Activated CD4-positive, alpha-beta T cell treated with anti-CD3 and anti-CD28 coated beads, Interleukin-2, amount 10 ng/mL, durations not matched to agents 7 days and 5 days (primary cell): ENCODE measurements at regions not wholly inside any gene's neighbourhood (a gene's known extent, or its start where the extent isn't known, plus 50 kb on each side); places are given as distances from the start of the nearest gene placed in this dataset.

ENCODE experiments used
- CTCF ChIA-PET: fragments of 350-600 bp; sonication (Branson Sonifier 250); formaldehyde crosslinking; loops from one replicate; lab custom pipeline; 2021; ENCODE audit warnings: antibody characterized with exemption; lab: Charles Lee
- POLR2A ChIA-PET: fragments of 350-600 bp; sonication (Branson Sonifier 250); formaldehyde crosslinking; loops from one replicate; lab custom pipeline; 2021; ENCODE audit warnings: antibody characterized with exemption; lab: Charles Lee
- DNase-seq: peaks from one replicate; pipeline ENCODE4 v3.0.0-alpha.2; 2020
- H3K27ac Mint-ChIP-seq: one replicate; pipeline ENCODE4 v1.8.0; 2021; ENCODE audit warnings: mild to moderate bottlenecking, moderate library complexity, mixed read lengths
- H3K27me3 Mint-ChIP-seq: one replicate; pipeline ENCODE4 v1.8.0; 2021; ENCODE audit warnings: mixed read lengths
- H3K36me3 Mint-ChIP-seq: one replicate; pipeline ENCODE4 v1.8.0; 2021; ENCODE audit warnings: low read depth, mixed read lengths
- H3K4me1 Mint-ChIP-seq: one replicate; pipeline ENCODE4 v1.8.0; 2021; ENCODE audit warnings: mixed read lengths
- H3K4me3 Mint-ChIP-seq: one replicate; pipeline ENCODE4 v1.8.0; 2021; ENCODE audit warnings: mild to moderate bottlenecking, moderate library complexity, mixed read lengths
- H3K9me3 Mint-ChIP-seq: one replicate; pipeline ENCODE4 v1.8.0; 2021; ENCODE audit warnings: mixed read lengths

DNA sequence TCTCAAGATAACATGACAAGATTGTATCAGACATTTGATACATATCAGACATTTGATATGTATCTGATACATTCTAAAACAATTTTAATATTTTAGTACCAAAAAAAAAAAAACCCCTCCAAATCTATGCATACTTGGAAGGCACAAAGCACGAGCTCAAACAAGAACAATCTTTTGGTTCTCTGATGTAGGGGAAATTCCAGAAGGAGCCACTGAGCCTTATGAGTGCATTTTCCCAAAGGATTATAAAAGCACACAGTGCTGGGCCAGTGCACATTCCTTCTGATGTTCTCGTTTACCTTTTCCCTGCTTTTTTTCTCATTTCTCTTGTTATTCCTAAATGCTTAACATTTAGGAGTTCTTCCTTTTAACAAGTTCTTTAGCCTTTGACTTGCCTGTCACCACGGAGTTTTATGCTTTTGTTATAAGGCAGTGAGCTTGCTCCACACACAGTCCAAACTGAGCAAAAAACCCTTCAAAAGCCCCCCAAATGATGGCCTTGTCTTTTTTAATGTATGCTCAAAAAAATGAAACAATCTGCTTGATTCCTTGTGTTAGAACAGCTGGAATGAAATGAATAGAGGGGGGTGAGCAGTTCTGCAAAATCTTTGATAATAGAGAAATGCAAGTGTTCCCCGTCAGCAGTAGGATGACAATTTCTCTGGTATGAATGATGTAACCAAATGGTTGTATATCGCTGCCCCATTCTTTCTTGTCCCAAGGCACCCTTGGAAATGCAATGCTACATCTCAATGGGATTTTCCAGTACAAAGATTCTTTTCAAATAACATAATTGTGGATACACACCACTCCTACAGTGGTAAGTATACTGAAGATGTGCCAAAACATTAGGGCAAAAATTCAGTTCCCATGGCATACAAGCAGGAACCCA is 597.2 kb upstream of the ZEB2 start:
- POLR2A ChIA-PET = no interaction called here
- Mint-ChIP-seq H3K27ac (no peak overlapping the region), H3K4me3 (no peak overlapping the region), H3K36me3 (no peaks in the 10 kb centered on the region), H3K4me1 (no peaks in the 10 kb centered on the region), H3K27me3 (no peaks in the 10 kb centered on the region), H3K9me3 (no peaks in the 10 kb centered on the region)
- CTCF ChIA-PET = no interaction called here
- DNase-seq = no peak

DNA sequence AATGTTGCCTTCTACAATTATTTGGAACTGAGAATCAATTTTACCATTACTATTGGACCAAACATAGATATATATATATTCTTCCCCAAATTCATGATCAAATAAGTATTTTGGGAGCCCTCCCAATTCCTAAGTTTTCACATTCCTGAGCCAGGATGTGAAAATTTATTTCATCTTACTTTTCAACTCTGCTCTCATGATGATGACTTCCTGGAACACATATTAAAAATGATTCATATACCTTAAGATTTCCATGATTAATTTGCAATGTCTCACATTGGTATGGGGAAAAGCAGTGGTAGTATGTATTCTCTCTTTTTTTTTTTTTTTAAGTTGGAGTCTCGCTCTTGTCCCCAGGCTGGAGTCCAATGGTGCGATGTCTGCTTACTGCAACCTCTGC is 596.1 kb upstream of the ZEB2 start:
- POLR2A ChIA-PET = no interaction called here
- H3K27ac Mint-ChIP-seq = no peak overlapping the region

DNA sequence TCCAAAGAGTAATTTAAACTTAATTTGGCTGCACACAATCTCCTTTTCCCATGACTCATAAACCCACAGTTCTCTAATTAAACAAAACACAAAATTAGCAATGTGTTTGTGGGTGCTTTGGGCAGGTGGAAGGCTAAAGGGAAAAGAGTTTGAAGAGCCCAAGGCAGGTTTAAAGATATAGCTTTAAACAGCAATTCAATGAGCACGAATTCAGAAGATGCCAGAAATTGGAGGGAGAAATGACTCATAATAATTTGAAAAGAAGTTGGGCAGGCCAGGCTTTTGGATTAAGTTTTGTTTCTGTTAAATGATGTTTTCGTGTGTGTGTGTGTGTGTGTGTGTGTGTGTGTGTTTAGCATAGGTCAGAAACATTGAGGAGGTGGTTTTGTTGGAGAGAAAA is 594.8 kb upstream of the ZEB2 start:
- no peak overlapping the region for H3K27ac Mint-ChIP-seq
- H3K27me3 Mint-ChIP-seq = peaks cover 2% of the 10 kb centered on the region
- H3K36me3 Mint-ChIP-seq = no peaks in the 10 kb centered on the region
- H3K9me3 Mint-ChIP-seq = no peaks in the 10 kb centered on the region
- ChIA-PET CTCF (no interaction called here), POLR2A (no interaction called here)
- DNase-seq = no peak
- H3K4me1 Mint-ChIP-seq = no peaks in the 10 kb centered on the region
- H3K4me3 Mint-ChIP-seq = no peak overlapping the region

More for the DNA sequence above, 596.1 kb upstream of the ZEB2 start:
- H3K9me3 Mint-ChIP-seq = no peaks in the 10 kb centered on the region
- H3K27me3 Mint-ChIP-seq = peaks cover 2% of the 10 kb centered on the region
- H3K4me1 Mint-ChIP-seq = no peaks in the 10 kb centered on the region
- no peak overlapping the region for H3K4me3 Mint-ChIP-seq
- CTCF ChIA-PET = no interaction called here
- no peaks in the 10 kb centered on the region for H3K36me3 Mint-ChIP-seq
- no peak for DNase-seq

DNA sequence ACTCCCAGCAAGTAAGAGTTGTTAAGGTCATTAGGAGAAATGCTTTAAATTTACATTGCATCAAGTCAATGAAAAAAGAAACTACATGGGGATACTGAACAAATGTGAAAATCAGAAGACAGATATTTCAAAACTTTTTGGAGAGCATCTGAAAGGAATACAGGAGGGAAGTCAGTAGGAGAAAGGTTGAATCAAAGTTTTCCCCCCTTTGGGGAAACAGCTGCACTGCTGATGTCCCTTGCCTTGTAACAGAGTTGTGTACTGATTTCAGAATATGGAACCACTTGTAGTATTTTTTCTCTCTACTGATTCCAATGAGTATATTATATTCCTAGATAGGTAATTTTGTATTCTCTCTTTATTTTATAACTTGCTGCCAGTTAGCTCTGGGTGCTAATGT is 592.5 kb upstream of the ZEB2 start:
- H3K27ac Mint-ChIP-seq = no peak overlapping the region
- DNase-seq = no peak
- POLR2A ChIA-PET = no interaction called here
- no peaks in the 10 kb centered on the region for H3K9me3 Mint-ChIP-seq
- no peaks in the 10 kb centered on the region for H3K4me1 Mint-ChIP-seq
- no peak overlapping the region for H3K4me3 Mint-ChIP-seq
- no peaks in the 10 kb centered on the region for H3K36me3 Mint-ChIP-seq
- CTCF ChIA-PET = no interaction called here
- H3K27me3 Mint-ChIP-seq = peaks cover 2% of the 10 kb centered on the region

DNA sequence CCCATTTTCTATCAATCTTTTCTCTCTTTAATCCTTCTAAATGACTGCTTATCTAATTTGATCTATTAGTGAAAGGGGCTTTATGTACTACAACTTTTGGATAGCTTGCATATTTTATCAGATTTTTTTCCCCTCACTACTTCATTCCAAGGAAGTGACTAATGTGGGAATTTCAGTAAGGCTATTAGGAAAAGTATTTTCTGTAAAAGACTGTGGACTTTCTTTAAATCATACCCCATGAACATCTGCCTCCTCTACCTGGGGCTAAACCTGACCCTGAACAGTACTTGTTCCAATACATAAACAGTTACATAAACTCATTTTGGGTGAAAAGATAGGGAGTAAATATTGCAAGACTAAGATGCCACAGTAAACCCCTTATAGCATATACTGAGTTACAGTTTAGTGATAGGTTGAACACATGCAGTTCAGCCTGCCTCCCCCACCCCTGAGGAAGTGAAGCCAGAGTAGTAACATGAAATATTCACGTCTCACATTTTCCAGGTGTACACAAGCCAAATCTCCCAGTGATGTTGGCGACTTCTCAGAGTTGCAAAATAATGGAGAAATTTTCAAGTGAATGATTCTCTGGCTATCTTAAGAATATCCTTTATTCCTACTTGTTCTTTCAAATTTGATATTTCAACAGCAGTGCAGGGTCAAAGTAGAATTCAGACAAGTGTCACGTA is 590.9 kb upstream of the ZEB2 start:
- Mint-ChIP-seq H3K9me3 (no peaks in the 10 kb centered on the region), H3K27me3 (peaks cover 2% of the 10 kb centered on the region), H3K4me3 (no peak overlapping the region), H3K36me3 (no peaks in the 10 kb centered on the region), H3K4me1 (no peaks in the 10 kb centered on the region), H3K27ac (no peak overlapping the region)
- no peak for DNase-seq
- POLR2A ChIA-PET = no interaction called here
- CTCF ChIA-PET = no interaction called here

DNA sequence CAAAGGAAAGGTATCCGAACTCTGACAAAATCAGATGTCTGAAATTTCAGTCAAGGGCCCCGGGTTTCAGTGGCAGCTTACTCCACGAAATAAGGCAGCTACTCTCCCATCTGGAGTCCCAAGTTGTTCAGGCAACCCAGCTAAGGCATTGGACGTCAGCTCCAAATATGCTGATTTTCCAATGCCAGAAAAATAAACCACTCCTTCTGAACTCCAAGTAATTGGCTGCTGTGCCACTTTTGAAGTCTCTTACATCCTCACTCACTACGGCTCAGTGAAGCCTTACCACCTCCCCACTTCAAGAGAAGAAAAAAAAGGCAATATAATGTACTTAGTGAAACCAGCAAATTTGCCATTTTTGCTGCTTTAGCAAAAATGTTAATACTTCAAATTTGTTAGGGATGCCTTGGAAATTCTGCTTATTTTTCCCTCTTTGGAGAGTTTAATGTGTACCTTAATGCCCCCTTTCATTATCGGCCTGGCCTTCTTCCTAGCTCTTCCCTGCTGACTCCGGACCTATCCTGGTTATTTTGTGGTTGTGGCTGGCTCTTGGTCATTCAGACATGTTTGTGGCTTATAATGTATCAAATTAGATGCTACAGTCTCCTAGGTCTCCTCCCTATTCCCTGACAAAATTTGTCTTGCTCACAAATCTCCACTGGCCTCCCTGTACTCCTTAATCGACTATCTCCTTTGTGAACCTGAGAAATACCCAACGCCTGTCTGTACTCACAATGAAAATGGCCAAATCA is 589.2 kb upstream of the ZEB2 start:
- Mint-ChIP-seq H3K4me3 (no peak overlapping the region), H3K9me3 (no peaks in the 10 kb centered on the region), H3K27me3 (peaks cover 2% of the 10 kb centered on the region), H3K4me1 (no peaks in the 10 kb centered on the region), H3K36me3 (no peaks in the 10 kb centered on the region), H3K27ac (no peak overlapping the region)
- no peak for DNase-seq
- ChIA-PET POLR2A (no interaction called here), CTCF (no interaction called here)

DNA sequence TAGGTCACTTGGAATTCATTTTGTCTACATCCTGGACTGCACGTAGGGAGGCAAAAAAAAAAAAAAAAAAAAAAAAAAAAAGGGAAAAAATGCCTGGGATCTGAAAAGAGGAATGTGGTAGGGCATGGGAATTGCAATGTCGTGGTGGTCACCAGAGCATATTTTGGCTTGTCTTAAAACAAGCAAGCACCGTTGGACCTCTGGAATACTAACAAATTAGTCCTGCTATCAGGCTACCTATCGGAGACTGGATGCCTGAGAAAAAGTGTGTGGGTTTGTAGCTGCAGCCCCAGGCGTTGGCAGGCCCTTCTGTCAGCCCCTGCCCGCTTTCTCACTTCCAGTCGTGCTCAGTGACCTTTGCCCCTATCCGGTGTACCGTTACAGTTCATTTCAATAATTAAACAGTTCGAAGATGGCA is 588.5 kb upstream of the ZEB2 start:
- Mint-ChIP-seq H3K27ac (no peak overlapping the region), H3K4me3 (no peak overlapping the region), H3K4me1 (no peaks in the 10 kb centered on the region), H3K36me3 (no peaks in the 10 kb centered on the region), H3K9me3 (no peaks in the 10 kb centered on the region), H3K27me3 (peaks cover 2% of the 10 kb centered on the region)
- ChIA-PET POLR2A (no interaction called here), CTCF (no interaction called here)
- no peak for DNase-seq

DNA sequence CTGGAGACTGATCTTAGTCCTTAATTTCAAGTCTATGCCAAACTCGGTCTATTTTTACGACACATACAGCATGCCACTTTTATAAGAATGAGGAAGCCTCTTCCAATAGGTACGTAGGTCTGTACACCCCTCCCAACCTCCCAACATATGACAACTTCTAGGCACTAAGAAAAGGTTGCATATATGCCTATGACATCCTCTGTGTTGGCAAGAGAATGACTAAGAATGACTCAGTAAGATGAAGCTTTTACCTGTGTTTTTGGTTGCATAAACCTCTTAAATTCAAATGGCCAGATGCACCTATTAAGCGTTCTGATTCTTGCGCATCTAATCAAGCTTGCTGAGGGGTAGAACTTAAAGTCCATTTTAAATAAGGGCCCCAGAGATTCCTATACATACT is 586.4 kb upstream of the ZEB2 start:
- ChIA-PET CTCF (no interaction called here), POLR2A (no interaction called here)
- no peak for DNase-seq
- Mint-ChIP-seq H3K9me3 (no peaks in the 10 kb centered on the region), H3K4me1 (no peaks in the 10 kb centered on the region), H3K36me3 (no peaks in the 10 kb centered on the region), H3K27ac (no peak overlapping the region), H3K4me3 (no peak overlapping the region), H3K27me3 (no peaks in the 10 kb centered on the region)

DNA sequence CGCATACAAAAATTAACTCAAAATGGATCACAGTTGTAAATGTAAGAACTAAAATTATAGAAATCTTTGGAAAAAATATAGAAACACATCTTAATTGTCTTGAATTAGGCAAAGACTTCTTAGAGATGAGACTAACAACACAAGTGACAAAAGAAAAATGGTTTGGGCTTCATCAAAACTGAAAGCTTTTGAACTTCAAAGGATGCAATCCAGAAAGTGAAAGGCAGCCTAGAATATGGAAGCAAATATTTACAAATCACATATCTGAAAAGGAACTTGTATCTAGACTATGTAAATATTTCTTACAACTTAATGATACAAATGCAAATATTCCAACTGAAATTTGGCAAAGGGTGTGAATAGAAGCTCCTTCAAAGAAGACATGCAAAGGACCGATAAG is 582.8 kb upstream of the ZEB2 start:
- POLR2A ChIA-PET = no interaction called here
- CTCF ChIA-PET = no interaction called here
- no peaks in the 10 kb centered on the region for H3K9me3 Mint-ChIP-seq
- DNase-seq = no peak
- no peaks in the 10 kb centered on the region for H3K4me1 Mint-ChIP-seq
- no peak overlapping the region for H3K4me3 Mint-ChIP-seq
- no peak overlapping the region for H3K27ac Mint-ChIP-seq
- H3K36me3 Mint-ChIP-seq = no peaks in the 10 kb centered on the region
- H3K27me3 Mint-ChIP-seq = no peaks in the 10 kb centered on the region

DNA sequence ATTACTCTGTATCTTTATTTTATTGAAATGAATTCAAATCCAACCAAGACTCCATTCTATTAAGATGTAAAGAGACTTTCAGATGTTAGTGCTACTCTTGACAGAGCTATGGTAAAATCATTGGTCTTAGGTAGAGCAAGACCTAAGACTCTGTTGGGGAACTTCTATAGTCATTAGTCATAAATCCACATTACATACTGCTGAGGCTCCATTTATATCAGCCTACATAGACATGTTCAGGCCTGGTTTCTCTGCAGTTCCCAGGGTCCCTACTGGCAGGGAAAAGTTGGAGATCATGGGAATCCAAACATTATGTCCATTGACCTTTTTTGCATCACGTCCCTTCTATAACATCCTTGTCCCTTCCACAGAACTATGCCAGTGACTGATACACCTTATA is 580.4 kb upstream of the ZEB2 start:
- no peak for DNase-seq
- Mint-ChIP-seq H3K36me3 (no peaks in the 10 kb centered on the region), H3K27ac (no peak overlapping the region), H3K4me3 (no peak overlapping the region), H3K4me1 (no peaks in the 10 kb centered on the region), H3K9me3 (no peaks in the 10 kb centered on the region), H3K27me3 (no peaks in the 10 kb centered on the region)
- ChIA-PET POLR2A (no interaction called here), CTCF (no interaction called here)

DNA sequence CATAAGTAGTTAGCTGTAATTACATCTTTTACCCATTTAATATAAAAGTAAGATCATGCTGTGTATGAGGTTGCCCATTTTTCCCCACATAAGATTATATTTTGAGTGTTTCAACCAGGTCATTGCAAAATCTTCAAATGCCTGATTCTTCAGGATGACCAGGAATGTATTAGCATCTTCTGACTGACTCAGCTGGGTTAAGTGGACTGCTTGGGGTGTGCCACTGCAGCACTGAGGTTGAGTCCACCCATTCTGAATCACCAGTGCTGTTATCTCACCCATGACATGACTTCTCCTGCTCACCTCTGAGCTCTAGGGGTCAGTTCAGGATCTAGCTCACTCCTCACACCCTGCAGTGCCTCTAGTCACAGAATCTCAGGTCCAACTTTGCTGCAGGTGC is 576.7 kb upstream of the ZEB2 start:
- no peak for DNase-seq
- ChIA-PET POLR2A (no interaction called here), CTCF (no interaction called here)
- Mint-ChIP-seq H3K36me3 (no peaks in the 10 kb centered on the region), H3K4me3 (no peak overlapping the region), H3K9me3 (no peaks in the 10 kb centered on the region), H3K27me3 (no peaks in the 10 kb centered on the region), H3K27ac (no peak overlapping the region), H3K4me1 (no peaks in the 10 kb centered on the region)

DNA sequence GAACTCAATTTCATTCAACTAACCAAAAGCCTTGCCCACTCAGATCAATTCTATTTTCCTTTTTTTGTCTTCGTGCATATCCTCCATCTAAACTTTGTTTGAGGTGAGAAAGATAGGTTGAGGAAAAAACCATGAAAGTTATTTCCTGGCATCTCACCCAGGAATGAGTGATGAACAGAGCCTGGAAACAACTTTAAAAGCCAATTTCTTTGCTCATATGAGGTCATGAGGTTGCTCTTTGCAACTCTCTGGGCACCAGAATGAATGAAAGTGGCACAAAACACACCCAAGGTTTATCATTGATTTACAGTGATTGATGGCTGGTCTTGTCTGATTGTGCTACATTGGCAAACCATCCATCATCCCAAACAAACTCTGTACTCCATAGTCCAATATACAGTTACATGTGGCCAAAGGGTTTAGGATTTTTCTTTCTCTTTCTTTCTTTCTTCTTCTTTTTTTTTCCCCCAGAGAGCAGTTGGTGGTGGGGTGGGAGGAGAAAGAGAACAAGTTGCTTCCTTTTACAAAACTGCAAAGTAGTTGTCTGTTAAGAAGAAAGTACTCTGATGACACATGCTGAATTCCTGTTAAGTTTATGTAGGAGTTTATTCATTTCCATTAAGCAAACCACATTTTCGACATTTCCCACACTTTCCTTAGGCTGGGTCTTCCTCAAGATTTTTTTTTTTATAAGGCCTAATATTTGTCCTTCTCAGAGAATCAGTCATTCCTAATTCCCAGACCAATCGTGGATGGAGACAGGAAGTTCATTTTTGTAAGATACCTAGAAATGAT is 575.9 kb upstream of the ZEB2 start:
- ChIA-PET CTCF (no interaction called here), POLR2A (no interaction called here)
- Mint-ChIP-seq H3K4me3 (no peak overlapping the region), H3K9me3 (no peaks in the 10 kb centered on the region), H3K27me3 (no peaks in the 10 kb centered on the region), H3K36me3 (no peaks in the 10 kb centered on the region), H3K4me1 (no peaks in the 10 kb centered on the region), H3K27ac (no peak overlapping the region)
- DNase-seq = no peak
